ENCODE measurements at regions not wholly inside any gene's neighbourhood (a gene's known extent, or its start where the extent isn't known, plus 50 kb on each side); places are given as distances from the start of the nearest gene placed in this dataset.

GRCh38 chr2:138249207-138249606, 252.4 kb upstream of the SPOPL start:
- TF ChIP-seq CTCF (IDR thresholded peaks at IDR 0.05) = no peak
- TF ChIP-seq POLR2AphosphoS5 (IDR thresholded peaks at IDR 0.05) = no peak

Data from breast epithelium (tissue), 3 donors.